Keratinocyte (primary cell): ENCODE measurements at regions not wholly inside any gene's neighbourhood (a gene's known extent, or its start where the extent isn't known, plus 50 kb on each side); places are given as distances from the start of the nearest gene placed in this dataset.

Source experiments
- CTCF ChIP-seq, 3 experiments: IDR thresholded peaks in 1 of 3; conservative IDR thresholded peaks in 1 of 3; optimal IDR thresholded peaks in 1 of 3; 2 replicates in 2 of 3; 3 replicates in 1 of 3; pipeline versions ENCODE3 to v1.5.1; 2011; ENCODE audit warnings: low read length in 3 of 3, mild to moderate bottlenecking in 3 of 3, moderate library complexity in 2 of 3, control low read depth in 1 of 3, inconsistent platforms in 1 of 3; ENCODE audit not compliant: insufficient read depth in 2 of 3; ENCODE audit errors: extremely low read depth in 1 of 3
- EZH2 ChIP-seq: IDR thresholded peaks from one replicate; pipeline ENCODE4 v1.6.1; 2012; ENCODE audit warnings: inconsistent platforms, mild to moderate bottlenecking, low read length, moderate library complexity

DNA sequence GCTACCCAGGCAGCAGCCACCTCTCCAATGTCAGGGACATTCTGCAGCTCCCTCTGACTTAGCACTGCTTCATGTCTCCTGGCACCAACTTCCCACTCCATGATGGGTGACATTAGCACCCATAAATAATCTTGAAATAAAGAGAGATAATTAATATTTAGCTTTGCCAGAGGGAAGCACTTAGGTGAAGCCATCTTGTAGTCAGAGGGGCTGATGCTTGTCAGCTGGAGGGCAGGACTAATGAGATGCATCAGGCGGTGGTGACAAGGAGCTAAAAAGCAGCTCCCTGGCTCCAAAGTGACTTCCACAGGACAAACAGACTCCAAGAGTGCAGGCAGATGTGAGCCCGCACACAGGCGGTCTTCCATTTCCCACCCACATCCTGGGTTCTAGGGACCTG lies 153.0 kb upstream of the ID2 start:
- TF ChIP-seq EZH2 = no peak
- TF ChIP-seq CTCF (optimal IDR thresholded peaks at IDR 0.05 in 1 of 3, IDR thresholded peaks at IDR 0.05 in 1 of 3, conservative IDR thresholded peaks at IDR 0.05 in 1 of 3; ENCODE audit: extremely low read depth in 1 of 3, insufficient read depth in 2 of 3, low read length in 3 of 3) = no peak
